HG03135 (cell line): ENCODE measurements at regions not wholly inside any gene's neighbourhood (a gene's known extent, or its start where the extent isn't known, plus 50 kb on each side); places are given as distances from the start of the nearest gene placed in this dataset.
"Not testable (repeated sequence)": the region's sequence is repeated elsewhere in the genome, so short reads cannot be mapped to it uniquely, and the experiment has no call there.

ENCODE experiments used
- ATAC-seq: cut with Tn5 transposase; IDR thresholded peaks from one replicate; pipeline ENCODE4 v1.9.1; 2021; ENCODE audit warnings: mild to moderate bottlenecking, moderate library complexity; ENCODE audit not compliant: unreplicated experiment

DNA sequence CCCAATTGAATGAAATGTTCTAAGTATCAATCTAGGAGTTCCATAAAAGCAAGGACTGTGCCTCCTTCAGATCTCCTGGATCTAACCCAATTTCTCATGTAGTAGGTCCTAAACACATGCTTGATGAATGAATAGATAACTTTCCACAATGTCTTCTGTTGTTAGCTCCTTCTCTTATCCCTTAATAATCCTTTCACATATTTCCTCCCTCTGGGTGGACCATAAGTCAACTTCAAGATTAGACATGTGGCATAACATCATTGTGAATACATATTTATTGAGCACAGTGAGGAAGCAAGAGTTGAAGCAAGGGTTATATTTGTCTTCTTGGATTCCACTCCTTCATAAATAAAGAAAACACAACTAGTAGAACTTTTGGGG lies 108.6 kb upstream of the EGFLAM start:
- ATAC-seq = no peak

DNA sequence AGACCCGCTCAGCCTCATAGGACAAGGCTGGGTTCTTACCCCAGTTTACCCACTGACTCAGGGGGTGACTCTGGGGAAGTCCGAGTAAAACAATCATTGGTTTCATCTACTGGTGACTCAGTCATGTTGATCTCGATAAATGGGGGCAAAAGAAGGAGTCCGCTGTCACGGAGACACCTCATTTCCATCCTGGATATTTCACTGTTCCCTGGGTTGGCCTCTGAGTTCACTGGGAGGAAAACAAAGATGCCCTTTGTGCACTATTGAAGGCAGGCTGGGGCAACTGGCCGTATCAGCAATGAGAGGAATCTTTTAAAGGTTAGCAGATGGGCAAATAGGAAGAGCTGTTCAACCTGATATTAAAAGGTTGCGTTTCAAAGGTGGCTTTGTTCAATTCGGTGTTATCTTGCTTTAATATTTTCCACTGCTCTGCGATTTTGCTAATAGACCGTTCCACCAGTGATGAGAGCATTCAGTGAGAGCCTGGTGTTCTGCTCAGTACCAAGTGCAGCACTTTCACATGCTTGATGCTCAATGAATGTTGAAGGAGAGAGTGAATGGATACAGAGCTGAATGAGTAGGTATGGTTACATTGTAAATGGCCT lies 110.2 kb upstream of the EGFLAM start:
- no peak for ATAC-seq

DNA sequence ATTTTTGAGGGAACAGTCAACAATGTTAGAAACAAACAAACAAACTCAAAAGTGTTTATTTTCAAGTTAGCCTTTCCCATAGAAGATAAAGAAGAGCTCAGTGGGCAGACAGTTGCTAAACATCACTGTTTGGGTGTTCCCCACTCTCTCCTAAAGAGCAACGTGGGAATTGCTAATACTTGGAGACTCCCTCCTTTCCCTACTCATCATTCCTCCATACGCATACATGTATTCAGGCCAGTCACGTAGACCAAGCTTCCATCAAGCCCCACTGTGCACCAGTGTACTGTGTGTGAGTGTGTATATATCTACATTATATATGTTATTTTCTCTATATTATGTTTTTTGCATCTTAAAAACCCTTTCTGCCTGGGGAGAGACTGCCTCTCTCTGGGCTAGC lies 115.0 kb upstream of the EGFLAM start:
- no peak for ATAC-seq

DNA sequence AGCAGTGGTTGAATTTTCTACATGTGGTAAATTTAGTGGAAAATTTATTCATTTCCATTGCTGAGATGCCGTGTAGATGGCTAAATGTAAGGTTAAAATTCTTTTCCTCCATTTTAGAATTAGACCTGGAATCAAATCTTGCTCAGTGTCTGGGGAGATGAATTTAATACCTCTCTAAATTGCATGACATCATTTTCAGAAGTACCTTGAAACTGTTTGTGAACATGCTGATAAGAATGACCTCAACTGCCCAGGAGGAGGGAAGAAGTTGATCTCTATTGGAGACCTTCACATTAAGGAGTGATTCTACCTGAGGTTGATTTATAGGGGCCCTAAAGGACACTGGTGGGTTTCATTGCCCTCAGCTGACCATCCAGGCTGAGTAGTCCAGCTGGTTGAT lies 116.7 kb upstream of the EGFLAM start:
- no peak for ATAC-seq

DNA sequence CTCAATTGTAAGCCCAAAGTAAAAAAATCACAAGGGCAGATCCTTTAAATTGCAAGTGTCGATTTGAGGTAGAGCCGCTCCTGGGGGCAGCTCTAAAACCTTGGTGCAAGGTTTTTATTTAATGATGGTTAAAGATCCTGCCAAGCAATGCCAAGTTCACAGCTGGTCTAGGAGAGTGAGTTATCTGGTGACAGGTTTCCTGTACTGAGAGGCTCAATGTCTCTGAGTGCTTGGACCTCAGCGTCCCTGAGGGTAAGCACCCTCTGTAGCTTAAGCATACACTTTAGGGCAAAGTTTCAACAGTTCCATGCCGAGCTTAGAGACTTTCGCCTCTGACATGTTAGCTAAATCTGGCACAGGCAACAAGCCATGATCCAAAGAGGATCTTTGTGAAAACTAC lies 119.8 kb upstream of the EGFLAM start:
- ATAC-seq = no peak

DNA sequence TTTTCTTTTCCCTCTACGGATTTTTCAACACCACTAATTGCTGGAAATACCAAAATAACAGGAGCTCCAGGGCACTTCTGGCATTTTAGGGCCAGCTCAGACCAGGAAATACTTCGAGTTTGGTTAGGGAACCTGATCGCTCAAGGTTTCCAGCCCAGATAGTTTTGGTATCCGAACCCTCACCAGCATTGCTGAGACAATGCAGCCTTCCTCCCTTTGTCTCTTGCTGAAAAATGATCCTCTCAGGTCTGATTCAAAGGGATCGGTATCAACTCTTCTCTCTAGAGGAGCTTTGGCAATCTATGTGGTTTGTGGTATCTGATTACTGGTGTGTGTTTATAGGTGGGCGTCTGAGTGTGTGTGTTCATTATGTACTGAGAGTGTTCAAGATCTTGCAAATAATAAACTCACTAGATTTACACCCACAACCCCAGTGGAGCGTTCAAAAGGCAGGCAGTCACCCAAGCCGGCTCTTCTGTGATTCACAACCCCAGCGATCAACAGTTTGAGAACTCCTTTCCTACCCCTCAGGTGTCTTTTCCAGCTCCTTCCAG lies 122.8 kb upstream of the EGFLAM start:
- no peak for ATAC-seq

DNA sequence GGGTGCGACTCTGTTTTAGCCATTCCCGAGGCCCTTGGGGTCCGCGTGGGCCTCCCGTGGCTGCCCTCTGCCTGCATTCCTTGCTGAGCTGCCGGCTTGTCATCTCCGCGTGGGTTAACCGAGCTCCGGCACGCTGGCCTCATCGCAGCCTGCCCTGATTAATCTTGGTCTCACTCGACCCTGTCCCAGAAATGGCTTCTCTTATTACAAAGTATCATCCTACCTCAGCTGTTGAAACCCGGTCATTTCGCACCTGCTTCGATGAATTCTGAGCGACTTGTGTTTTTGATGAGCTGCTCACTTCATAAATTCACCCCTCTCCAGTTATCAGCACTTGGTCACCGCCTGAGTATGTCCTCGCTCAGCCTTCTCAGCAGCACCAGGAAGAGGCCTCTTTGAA lies 123.5 kb upstream of the EGFLAM start:
- no peak for ATAC-seq

DNA sequence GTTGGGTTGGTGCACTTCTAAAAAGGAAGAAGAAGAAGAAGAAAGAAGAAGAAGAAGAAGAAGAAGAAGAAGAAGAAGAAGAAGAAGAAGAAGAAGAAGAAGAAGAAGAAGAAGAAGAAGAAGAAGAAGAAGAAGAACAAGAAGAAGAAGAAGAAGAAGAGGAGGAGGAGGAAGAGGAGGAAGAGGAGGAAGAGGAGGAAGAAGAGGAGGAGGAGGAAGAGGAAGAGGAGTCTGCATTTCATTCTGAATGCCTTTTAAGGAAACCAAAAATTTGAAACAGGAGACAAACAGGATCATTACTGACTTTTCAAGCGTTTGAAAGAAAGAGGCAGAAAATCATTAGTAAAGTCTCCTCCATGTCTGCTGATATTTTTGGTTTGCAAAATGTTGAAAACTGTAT lies 124.1 kb upstream of the EGFLAM start:
- not testable (repeated sequence) for ATAC-seq

DNA sequence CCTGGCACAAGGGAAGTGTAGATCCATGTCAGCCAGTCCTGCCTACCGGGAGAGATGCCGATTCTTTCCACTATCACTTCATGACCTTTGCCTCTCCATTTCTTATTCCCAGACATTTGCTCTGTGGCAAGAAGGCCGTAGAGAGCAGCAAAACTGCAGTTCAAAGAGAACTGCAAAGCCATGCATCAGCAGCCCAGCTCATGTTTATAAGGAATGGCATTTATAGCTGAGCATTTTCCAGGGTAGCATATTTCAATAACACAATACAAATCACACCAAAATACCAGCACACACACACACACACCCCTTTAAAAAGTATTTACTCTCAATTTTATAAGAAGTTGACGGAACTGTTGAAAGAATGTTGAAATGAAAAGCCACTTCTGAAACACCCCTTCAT lies 126.7 kb upstream of the EGFLAM start:
- ATAC-seq = no peak

DNA sequence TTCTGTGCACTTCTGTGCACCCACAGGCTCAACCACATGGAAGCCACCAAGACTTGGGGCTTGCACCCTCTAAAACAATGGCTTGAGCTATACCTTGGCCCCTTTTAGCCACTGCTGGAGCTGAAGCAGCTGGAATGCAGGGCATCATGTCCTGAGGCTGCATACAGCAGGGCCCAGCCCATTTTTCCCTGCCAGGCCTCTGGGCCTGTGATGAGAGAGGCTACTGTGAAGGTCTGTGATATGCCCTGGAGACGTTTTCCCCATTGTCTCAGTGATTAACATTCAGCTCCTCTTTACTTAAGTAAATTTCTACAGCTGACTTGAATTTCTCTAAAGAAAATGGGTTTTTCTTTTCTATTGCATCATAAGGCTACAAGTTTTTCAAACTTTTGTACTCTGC lies 134.0 kb upstream of the EGFLAM start:
- no peak for ATAC-seq

DNA sequence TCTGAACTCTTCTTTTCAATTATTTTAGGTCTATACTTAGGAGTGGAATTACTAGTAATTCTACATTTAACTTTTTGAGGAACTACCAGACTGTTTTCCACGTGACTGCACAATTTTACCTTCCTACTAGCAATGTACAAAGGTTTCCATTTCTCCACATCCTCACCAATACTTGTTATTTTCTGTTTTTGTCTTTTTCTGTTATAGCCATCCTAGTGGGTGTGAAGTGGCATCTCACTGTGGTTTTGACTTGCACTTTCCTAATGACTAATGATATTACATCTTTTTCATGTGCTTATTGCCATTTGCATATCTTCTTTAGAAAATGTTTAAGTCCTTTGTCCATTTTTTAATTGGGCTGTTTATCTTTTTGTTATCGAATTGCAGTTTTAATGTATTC lies 136.9 kb upstream of the EGFLAM start:
- no peak for ATAC-seq

DNA sequence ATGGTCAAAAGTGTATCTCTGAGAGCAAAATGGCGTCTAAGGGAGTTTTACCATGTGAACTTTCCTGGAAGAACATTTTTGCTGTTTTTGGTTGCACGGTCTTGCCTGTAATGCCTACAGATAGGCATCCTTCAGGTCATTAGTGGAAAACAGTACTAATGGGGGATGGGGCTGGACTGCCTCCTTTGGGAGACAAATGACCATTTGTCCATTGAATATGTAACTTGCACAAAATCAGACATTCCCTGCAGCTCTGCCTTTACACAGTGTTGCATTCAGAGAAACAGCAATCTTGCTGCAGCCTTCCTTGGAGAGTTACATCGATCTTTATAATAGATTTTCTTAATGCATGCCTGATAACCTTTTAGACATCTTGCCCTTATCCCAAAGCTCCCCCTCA lies 138.5 kb upstream of the EGFLAM start:
- no peak for ATAC-seq

DNA sequence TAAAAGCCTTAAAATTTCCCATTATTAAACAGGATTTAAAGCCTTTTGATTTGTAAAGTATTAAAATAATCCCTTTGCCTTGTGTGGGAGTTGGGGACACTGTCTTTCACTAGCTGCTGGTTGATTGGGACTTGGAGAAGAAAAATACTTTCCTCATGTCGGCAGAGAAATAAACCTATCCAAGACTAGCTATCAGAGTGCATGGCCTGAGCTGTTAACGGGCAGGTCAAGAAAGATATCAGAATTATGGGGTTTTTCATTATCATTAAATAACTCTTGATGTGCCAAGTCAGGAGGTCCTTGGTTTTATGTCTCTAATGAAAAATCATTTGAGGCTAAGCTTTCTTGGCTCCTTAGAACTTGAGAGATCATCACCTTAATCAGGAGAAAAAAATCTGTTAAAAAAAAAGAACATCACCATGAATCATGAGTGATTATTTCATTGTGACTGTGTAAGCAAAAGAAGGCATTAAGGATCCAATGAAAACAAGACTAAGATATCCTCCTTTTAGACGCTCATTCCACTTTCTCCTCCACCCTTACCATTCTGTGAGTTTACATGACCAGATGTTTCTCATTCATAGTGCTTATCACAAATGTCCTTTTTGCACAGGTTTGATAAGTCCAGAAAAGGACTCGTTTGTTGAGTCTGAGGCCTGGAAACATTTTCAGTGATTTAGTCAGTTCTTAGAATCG lies 140.4 kb upstream of the EGFLAM start:
- no peak for ATAC-seq

DNA sequence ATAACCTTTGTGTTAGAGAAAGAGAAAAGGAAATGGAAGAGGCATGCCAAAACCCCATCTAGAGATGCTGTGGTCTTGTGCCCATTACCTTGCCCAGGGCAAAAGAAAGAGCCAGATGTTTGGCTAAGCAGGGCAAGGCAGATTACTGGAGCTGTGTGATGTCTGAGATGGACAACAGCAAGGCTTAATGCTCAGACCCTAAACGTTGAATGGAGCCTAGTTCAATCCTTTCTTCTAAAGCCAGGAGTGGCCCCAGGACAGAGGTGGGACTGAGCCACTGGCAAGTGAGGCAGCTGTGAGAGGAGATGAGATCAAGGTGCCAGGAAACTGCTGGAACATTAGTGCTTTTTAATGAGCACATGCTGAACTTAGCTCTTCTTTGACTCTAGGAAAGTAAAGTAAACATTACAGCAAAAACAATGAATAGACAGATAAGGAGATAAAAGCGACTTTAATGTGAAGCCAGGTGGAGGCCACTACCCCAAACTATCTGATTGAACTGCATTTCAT lies 143.0 kb upstream of the EGFLAM start:
- ATAC-seq = no peak

DNA sequence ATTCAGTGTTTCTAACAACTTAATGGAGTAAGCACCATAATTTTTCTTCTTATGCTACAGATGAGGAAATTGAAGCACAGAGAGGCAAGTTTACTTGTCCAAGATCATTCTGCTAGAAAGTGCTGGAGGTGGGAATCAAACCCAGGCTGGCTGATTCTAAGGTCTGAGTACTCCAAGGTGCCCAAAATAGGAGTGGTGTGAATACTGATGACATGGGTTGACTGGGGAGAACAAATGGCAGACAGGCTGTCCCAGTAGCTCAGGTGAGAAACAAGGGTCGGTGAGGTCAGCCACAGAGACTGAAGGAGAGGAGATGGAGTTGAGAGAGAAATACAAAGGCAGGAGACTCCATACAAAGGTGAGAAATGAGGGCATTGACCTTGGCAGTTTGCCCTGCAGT lies 144.5 kb upstream of the EGFLAM start:
- ATAC-seq = no peak

DNA sequence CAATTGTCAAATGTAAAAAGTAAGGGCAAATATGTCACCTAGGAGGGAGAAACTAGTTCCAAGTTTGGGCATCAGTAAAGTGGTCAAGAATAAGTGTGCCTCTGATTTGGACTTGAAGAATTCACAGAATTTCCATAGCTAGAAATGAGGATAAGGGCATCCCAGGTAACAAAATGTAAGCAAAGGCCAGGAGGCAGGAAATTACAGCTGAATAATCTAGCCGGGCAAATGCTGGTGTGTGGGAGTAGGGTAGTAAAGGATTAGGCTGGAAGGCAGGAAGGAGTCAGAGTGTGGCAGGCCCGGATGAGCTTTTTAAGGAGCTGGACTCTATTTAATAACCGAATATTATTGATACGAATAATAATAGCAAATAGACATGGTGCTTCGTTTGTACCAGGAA lies 144.9 kb upstream of the EGFLAM start:
- ATAC-seq = no peak

DNA sequence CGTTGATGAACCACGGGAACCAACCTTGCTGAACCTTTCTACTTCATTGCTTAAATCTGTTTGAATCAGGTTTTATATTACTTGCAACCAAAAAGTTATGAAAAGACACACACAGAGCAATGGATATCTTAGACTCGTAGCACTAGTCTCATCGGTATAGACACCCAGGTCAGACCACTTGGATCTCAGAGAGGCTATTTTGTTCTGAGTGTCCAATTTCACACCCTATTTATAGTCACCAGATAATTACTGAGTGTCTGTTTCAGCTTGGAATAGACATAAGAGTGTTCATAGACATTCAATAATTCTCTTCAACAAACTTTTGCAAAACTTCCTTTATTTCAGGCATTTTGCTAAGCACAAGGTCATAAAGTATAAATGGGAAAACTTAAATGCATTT lies 145.4 kb upstream of the EGFLAM start:
- no peak for ATAC-seq

DNA sequence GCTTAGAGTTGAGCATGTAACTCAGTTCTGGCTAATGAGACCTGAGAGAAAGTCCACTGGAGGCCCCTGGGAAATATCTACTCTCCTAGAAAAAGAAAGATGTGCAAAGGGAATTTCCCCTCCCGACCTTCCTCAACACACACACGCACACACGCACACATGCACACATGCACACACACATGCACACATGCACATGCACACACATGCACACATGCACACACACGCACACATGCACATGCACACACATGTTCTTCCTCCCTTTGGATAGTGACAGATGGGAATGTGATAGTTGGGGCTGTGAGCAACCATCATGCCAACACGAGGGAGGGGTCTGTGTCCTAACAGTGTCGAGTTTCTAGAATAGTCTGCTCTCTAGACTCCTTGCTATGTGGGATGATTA lies 148.2 kb upstream of the EGFLAM start:
- no peak for ATAC-seq

DNA sequence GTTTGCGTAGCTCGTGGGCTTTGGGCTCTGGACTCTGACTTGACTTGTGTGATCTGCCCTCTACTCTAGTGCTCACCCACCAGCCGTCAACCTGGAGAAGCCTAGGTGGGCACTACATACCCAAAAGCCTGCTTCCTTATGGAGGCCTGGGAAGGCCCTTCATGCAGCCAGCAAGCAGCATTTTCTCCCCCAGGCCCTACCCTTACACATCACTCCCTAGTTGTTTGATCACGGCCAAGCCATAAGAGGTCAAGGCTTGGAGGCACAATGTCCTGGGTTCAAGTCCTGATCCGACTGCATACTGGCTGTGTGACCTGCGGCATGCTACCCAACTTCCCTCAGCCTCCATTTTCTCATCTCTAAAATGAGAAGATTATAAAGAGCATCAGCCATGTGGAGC lies 151.3 kb upstream of the EGFLAM start:
- no peak for ATAC-seq

DNA sequence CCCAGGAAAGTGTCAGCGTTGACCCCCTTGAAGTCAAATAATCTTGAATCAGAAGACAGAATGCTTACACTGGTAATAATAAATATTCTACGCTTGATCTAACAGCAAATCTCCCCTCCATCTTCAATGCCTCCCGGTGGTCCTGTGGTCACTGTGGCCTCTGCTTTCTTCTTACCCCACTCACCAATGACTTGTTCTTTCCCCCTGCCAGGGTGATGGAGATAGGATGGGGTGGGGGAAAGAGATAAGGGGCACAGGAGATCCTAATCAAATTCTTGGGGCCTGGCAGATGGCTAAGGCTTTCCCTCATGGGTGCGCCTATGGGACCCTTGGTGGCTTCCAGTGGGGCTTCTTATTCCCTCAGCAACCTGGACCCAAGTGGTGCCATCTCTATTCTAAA lies 152.6 kb upstream of the EGFLAM start:
- no peak for ATAC-seq

DNA sequence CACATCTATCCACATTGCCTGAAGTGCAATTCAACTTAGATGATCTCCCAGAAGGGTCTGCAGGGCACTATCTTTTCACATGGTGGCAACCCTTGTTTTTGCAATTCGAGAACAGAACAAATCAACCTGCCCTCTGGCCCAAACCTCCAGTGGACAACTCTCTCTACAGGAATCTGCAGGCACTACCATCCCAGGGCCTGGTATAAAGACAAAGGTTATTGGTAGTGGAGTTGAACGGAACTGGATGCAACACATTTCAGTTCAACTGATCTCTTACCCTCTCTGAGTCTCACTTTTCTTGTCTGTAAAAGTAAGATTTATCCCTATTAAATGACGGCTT lies 153.2 kb upstream of the EGFLAM start:
- ATAC-seq = no peak

DNA sequence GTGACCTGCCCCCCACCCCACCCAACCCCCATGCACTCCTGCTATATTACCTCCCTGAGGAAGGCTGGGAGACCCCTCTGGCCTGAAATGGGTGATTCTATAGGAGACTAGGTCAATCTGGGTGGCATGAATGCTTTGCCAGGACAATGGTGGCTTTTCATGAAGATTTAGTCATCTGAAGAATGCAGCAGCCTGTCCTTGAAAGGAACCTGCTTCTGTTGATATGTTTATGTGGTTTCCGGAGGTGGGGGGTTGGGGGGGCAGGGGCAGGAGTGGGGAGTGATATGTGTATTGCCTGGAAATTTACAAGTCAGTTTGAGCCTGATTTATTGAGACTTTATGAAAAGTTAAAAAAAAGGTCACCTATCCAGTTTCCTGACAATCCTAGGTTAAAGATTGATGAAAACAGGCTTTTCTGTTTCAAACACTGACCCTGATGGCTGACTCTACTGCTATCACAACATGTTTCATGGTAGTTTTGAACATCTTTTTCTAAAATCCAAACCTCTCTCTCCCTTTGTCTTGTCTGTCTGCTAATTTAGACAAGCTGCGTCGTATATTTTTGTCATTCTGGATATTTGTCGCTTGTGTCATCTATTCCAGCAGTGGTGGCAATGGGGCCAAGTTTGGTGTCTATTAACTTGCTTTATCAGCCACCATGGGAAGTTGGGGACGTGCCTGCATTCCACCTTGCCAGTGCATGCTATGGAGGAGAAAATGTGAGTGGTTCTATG lies 153.7 kb upstream of the EGFLAM start:
- ATAC-seq = no peak
